BE2C (cell line): ENCODE measurements at regions not wholly inside any gene's neighbourhood (a gene's known extent, or its start where the extent isn't known, plus 50 kb on each side); places are given as distances from the start of the nearest gene placed in this dataset.
"Not testable (repeated sequence)": the region's sequence is repeated elsewhere in the genome, so short reads cannot be mapped to it uniquely, and the experiment has no call there.

Experiments
- DNase-seq: peaks from one replicate; pipeline ENCODE4 v3.0.0-alpha.2; 2020
- H3K27me3 ChIP-seq: fragments of 250-450 bp; sonication (Bioruptor Pico); 2 replicates; pipeline ENCODE4 v1.5.1; 2020; ENCODE audit warnings: mild to moderate bottlenecking
- H3K36me3 ChIP-seq: fragments of 250-450 bp; sonication (Bioruptor Pico); 2 replicates; pipeline ENCODE4 v1.5.1; 2020; ENCODE audit warnings: mild to moderate bottlenecking
- H3K4me1 ChIP-seq: fragments of 250-450 bp; sonication (Bioruptor Pico); 2 replicates; pipeline ENCODE4 v1.5.1; 2020
- H3K4me3 ChIP-seq: 2 replicates; pipeline ENCODE4 v1.5.1; 2011; ENCODE audit warnings: low read depth, low read length
- H3K9me3 ChIP-seq: fragments of 250-450 bp; sonication (Bioruptor Pico); 2 replicates; pipeline ENCODE4 v1.5.1; 2020
- TF ChIP-seq, protein P1 (sequence below): IDR thresholded peaks from 2 replicates; pipeline ENCODE4 v1.5.1; 2012; ENCODE audit warnings: mild to moderate bottlenecking, low read depth, low read length

DNA sequence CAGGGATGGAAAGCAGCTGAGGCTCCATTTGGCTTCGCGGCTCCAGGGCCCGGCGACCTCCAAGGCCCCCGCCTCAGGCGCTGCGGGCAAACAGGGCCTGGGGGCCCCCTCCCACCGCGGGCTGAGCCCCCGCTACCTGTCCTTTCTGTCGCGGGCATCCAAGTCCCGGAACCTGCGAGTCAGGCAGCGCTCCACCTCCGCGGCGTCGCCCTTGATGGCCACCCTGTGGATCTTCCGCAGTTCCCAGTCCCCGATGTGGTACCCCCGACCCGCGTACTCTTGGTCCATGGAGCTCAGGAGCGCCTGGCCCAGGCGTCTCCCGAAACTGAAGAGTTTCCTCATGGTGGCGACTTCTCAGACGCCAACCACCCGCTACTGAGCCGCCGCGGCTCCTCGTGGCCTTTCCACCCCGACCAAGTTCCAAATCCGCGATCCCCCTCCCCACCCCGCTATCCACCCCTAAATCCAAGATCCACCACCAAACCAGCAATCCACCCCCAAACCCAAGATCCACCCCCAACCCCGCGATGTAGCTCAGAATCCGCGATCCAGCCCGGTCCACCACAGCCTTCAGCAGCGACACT lies 86.5 kb upstream of the CCDC180 start:
- DNase-seq: no peak
- no peaks in the 10 kb centered on the region for H3K9me3 ChIP-seq
- no peak overlapping the region for H3K4me3 ChIP-seq
- H3K36me3 ChIP-seq: no peaks in the 10 kb centered on the region
- TF ChIP-seq, protein P1, sequence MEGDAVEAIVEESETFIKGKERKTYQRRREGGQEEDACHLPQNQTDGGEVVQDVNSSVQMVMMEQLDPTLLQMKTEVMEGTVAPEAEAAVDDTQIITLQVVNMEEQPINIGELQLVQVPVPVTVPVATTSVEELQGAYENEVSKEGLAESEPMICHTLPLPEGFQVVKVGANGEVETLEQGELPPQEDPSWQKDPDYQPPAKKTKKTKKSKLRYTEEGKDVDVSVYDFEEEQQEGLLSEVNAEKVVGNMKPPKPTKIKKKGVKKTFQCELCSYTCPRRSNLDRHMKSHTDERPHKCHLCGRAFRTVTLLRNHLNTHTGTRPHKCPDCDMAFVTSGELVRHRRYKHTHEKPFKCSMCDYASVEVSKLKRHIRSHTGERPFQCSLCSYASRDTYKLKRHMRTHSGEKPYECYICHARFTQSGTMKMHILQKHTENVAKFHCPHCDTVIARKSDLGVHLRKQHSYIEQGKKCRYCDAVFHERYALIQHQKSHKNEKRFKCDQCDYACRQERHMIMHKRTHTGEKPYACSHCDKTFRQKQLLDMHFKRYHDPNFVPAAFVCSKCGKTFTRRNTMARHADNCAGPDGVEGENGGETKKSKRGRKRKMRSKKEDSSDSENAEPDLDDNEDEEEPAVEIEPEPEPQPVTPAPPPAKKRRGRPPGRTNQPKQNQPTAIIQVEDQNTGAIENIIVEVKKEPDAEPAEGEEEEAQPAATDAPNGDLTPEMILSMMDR: no peak
- H3K4me1 ChIP-seq: no peaks in the 10 kb centered on the region
- H3K27me3 ChIP-seq: peaks cover 23% of the 10 kb centered on the region

DNA sequence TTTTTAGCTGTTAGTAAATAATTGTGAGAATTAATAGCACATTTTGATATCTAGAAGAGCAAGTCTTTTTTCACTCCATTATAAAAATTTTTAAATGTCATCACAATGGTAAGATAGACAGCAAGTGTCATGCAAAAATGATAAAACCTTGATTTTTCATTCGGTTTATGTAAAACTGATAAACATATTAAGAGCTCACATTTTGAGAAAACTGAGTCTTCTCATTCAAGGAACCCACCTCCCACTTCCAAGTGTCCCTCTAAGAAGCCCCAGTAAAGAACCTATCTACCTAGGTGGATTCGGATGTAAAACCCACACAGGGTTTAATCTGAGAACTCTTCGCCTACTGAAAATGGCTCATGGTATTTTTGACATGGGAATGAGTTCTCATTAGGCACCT lies 87.1 kb upstream of the CCDC180 start:
- not testable (repeated sequence) for H3K4me3 ChIP-seq, DNase-seq, H3K36me3 ChIP-seq, H3K9me3 ChIP-seq, H3K4me1 ChIP-seq
- H3K27me3 ChIP-seq: peaks cover 23% of the 10 kb centered on the region

DNA sequence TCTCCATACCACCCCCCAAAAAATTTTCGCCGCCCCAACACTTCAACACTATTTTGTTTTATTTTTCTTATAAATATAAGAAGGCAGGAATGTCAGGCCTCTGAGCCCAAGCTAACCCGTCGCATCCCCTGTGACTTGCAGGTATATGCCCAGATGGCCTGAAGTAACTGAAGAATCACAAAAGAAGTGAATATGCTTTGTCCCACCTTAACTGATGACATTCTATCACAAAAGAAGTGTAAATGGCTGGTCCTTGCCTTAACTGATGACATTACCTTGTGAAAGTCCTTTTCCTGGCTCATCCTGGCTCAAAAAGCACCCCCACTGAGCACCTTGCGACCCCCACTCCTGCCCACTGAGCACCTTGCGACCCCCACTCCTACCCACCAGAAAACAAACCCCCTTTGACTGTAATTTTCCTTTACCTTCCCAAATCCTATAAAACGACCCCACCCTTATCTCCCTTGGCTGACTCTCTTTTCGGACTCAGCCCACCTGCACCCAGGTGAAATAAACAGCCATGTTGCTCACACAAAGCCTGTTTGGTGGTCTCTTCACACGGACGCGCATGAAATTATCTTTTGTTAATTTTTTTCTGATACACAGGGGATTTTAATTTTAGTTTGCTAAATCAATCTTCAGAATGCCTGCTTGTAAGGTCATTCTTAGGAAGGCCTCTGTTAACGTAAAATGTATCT lies 87.9 kb upstream of the CCDC180 start:
- not testable (repeated sequence) for H3K36me3 ChIP-seq, H3K9me3 ChIP-seq, H3K4me1 ChIP-seq, H3K4me3 ChIP-seq, DNase-seq
- H3K27me3 ChIP-seq: peaks cover 25% of the 10 kb centered on the region

DNA sequence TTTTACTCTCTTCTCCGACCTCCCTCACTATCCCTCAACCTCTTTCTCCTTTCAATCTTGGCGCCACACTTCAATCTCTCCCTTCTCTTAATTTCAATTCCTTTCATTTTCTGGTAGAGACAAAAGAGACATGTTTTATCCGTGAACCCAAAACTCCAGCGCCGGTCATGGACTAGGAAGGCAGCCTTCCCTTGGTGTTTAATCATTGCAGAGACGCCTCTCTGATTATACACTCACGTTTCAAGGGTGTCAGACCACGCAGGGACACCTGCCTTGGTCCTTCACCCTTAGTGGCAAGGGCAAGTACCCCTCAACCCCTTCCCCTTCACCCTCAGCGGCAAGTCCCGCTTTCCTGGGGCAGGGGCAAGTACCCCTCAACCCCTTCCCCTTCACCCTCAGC lies 92.3 kb upstream of the CCDC180 start:
- not testable (repeated sequence) for H3K4me1 ChIP-seq, H3K36me3 ChIP-seq, H3K27me3 ChIP-seq, DNase-seq, H3K9me3 ChIP-seq, H3K4me3 ChIP-seq

DNA sequence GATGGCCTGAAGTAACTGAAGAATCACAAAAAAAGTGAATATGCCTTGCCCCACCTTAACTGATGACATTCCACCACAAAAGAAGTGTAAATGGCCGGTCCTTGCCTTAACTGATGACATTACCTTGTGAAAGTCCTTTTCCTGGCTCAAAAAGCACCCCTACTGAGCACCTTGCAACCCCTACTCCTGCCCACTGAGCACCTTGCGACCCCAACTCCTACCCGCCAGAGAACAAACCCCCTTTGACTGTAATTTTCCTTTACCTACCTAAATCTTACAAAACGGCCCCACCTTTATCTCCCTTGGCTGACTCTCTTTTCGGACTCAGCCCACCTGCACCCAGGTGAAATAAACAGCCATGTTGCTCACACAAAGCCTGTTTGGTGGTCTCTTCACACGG lies 92.9 kb upstream of the CCDC180 start:
- DNase-seq, H3K4me1 ChIP-seq, H3K27me3 ChIP-seq, H3K4me3 ChIP-seq, H3K9me3 ChIP-seq, H3K36me3 ChIP-seq: not testable (repeated sequence)

DNA sequence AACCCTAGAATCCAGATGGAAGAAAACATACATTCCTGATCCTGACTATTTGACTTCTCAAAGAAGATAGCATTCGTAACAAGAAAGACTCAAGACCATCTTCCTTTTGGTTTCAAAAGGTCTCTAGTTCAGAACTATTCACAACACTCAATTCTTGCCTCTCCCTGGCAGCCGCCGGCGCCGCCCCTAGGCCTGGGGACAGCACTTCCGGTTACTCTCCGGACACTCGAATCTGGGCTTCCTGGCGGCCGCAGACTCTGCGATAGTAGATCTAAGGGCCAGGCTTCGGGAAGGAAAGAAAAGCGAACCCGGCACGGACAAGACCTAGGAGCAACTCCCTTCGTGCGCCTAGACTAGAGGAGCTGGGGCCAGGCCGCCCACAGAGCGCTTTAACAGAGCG lies 107.8 kb upstream of the CCDC180 start:
- H3K27me3 ChIP-seq, H3K9me3 ChIP-seq, H3K4me1 ChIP-seq, H3K4me3 ChIP-seq, H3K36me3 ChIP-seq, DNase-seq: not testable (repeated sequence)

DNA sequence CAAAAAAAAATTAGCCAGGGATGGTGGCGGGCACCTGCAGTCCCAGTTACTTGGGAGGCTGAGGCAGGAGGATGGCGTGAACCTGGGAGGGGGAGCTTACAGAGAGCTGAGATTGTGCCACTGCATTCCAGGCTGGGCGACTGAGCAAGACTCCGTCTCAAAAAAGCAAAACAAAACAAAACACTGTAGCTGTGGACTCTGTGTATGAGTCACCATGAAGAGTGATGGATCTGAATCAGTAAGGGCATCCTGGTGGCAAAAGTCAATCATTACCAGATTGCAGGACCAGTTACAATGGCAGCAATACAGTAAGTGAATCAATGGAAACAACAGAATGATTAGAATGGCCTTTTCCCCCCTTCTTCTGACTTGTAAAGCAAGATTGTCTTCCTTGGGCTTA lies 113.7 kb upstream of the CCDC180 start:
- H3K36me3 ChIP-seq, H3K27me3 ChIP-seq, DNase-seq: not testable (repeated sequence)

DNA sequence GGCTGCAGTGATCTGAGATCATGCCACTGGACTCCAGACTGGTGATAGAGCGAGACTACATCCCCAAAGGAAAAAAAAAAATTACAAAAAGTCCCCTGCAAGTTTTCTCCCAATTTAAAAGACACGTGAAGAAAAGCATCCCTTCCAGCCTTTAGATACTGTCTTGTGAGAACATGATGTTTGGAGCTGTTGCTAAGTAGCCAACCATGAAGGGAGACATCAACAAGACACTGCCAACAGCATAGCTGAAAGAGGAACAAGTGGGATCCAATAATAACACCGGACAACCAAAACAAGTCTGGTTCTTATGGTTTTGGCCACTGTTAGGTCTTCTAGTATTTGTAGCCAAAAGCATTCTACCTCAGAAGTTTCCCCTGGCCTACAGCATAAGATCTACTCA lies 118.9 kb upstream of the CCDC180 start:
- Histone ChIP-seq H3K4me1 (no peaks in the 10 kb centered on the region), H3K36me3 (no peaks in the 10 kb centered on the region), H3K9me3 (no peaks in the 10 kb centered on the region), H3K4me3 (no peak overlapping the region), H3K27me3 (0 out of 2 replicates have a peak, but pooled peaks cover 3% of the 10 kb centered on the region)
- TF ChIP-seq, protein P1: no peak
- no peak for DNase-seq

More for the DNA sequence above, 113.7 kb upstream of the CCDC180 start:
- H3K4me3 ChIP-seq, H3K9me3 ChIP-seq, H3K4me1 ChIP-seq: not testable (repeated sequence)

DNA sequence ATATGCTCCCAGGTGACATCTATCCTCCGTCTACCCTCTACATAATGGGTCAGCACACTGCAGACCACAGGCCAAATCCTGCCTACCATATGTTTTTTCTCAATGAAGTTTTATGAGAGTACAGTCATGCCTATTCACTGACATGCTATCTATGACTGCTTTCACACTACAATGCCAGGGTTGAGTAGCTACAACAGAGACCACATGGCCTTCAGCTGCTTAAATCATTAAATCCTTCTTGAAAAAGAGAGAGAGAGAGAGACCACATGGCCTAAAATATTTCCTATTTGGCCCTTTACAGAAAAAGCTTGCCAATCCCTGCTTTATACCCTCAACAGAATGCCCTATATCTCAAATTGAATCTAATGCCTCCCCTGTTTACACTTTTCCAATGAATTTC lies 119.8 kb upstream of the CCDC180 start:
- not testable (repeated sequence) for H3K36me3 ChIP-seq, H3K4me3 ChIP-seq, H3K9me3 ChIP-seq, DNase-seq, H3K27me3 ChIP-seq, H3K4me1 ChIP-seq

DNA sequence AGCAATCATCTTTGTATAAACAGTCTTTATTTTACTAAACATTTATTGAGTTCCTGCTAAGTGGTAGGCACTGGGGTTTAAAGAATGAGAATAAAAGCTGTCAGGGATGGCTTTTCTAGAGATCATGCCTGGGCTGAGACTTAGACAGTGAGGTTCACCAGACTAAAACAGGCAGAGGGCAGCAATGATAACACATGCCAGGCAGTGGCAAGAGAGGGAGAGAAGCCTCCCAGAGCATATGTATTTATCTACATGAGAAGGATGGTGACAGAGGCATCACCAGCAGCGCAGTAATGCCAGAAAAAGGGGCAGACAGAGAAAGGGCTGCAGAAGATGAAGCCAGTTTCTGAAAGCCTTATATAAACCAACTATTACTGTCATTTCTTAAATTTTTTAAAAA lies 121.0 kb upstream of the CCDC180 start:
- DNase-seq: no peak
- H3K36me3 ChIP-seq: no peaks in the 10 kb centered on the region
- peaks cover 4% of the 10 kb centered on the region; the same call in 1 of the 2 replicates for H3K27me3 ChIP-seq
- TF ChIP-seq, protein P1: no peak
- no peak overlapping the region for H3K4me3 ChIP-seq
- H3K4me1 ChIP-seq: no peaks in the 10 kb centered on the region
- H3K9me3 ChIP-seq: no peaks in the 10 kb centered on the region

DNA sequence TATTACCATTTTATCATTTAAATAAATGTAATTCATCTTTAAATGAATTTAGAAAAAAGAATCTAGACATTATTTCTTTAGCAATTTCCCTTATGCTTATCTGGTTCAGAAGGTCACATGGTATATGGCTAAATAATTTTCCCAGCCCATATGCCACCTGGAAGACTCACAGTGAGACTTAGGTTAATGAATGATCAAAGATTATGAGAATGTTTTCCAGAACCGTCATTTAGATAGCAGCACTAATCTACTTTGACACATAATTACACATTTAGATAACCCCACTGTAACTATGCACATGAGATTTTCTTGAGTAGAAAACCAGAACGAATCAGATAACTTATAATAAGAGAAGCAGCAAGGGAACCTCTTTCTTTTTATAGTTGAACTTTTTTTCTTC lies 124.9 kb upstream of the CCDC180 start:
- H3K4me1 ChIP-seq, H3K36me3 ChIP-seq, H3K4me3 ChIP-seq, H3K9me3 ChIP-seq, DNase-seq: not testable (repeated sequence)
- H3K27me3 ChIP-seq: peaks cover 22% of the 10 kb centered on the region
